K562 (cell line): ENCODE measurements at regions not wholly inside any gene's neighbourhood (a gene's known extent, or its start where the extent isn't known, plus 50 kb on each side); places are given as distances from the start of the nearest gene placed in this dataset.
A peak's percentile ranks its signal among the peaks of the same experiment; 100 is the strongest.

Experiments
- ADNP ChIP-seq: fragments of 200-800 bp; sonication (Bioruptor generic); IDR thresholded peaks from 2 replicates; pipeline ENCODE4 v1.6.1; 2016; ENCODE audit warnings: missing genetic modification characterization, missing compliant biosample characterization
- ATF6 ChIP-seq: sonication (generic); formaldehyde crosslinking; IDR thresholded peaks from 2 replicates; pipeline ENCODE4 v1.4.0; 2020; ENCODE audit warnings: mild to moderate bottlenecking, missing genetic modification reagents
- CREBBP ChIP-seq: IDR thresholded peaks from one replicate; pipeline ENCODE4 v1.6.1; 2012; ENCODE audit warnings: low read depth, mild to moderate bottlenecking, control low read depth, inconsistent platforms, low read length
- ELF4 ChIP-seq: fragments of 450-650 bp; formaldehyde crosslinking; IDR thresholded peaks from 2 replicates; pipeline ENCODE4 v1.4.0; 2022; ENCODE audit warnings: missing genetic modification characterization
- ETV1 ChIP-seq: fragments of 450-650 bp; conservative IDR thresholded peaks from 2 replicates; pipeline ENCODE4 v1.6.1; 2016; ENCODE audit warnings: missing genetic modification characterization, control low read depth, low read depth, missing compliant biosample characterization
- FOS ChIP-seq: IDR thresholded peaks from 3 replicates; pipeline ENCODE4 v1.6.1; 2011; ENCODE audit not compliant: insufficient read length; ENCODE audit errors: extremely low read depth
- MAFF ChIP-seq: IDR thresholded peaks from 2 replicates; pipeline ENCODE4 v1.6.1; 2012; ENCODE audit warnings: low read length, improper control_type of control experiment
- MCM2 ChIP-seq: fragments of 450-650 bp; IDR thresholded peaks from 2 replicates; pipeline ENCODE4 v1.6.1; 2017; ENCODE audit warnings: low read depth, mild to moderate bottlenecking
- MCM5 ChIP-seq: fragments of 450-650 bp; IDR thresholded peaks from 2 replicates; pipeline ENCODE4 v1.6.1; 2016; ENCODE audit warnings: low read depth
- POLR3G ChIP-seq: IDR thresholded peaks from 2 replicates; pipeline ENCODE4 v1.6.1; 2011; ENCODE audit not compliant: insufficient read length, insufficient replicate concordance; ENCODE audit errors: extremely low read depth
- POU5F1 ChIP-seq: fragments of 150-350 bp; IDR thresholded peaks from 2 replicates; pipeline ENCODE4 v1.6.1; 2014; ENCODE audit warnings: borderline replicate concordance, low read length, low read depth, mild to moderate bottlenecking; ENCODE audit not compliant: partially characterized antibody
- PTTG1 ChIP-seq: fragments of 450-650 bp; IDR thresholded peaks from 2 replicates; pipeline ENCODE4 v1.6.1; 2016; ENCODE audit warnings: low read depth, mild to moderate bottlenecking, missing genetic modification characterization, missing compliant biosample characterization
- RBBP5 ChIP-seq: fragments of 200-600 bp; sonication (generic); IDR thresholded peaks from 2 replicates; pipeline ENCODE4 v1.6.1; 2012; ENCODE audit warnings: borderline replicate concordance, mild to moderate bottlenecking, low read length, control low read depth, inconsistent platforms; ENCODE audit not compliant: insufficient read depth, poor library complexity, severe bottlenecking
- RCOR1 ChIP-seq, 2 experiments: IDR thresholded peaks; 2 replicates each; pipeline ENCODE4 v1.6.1; 2012; ENCODE audit warnings: low read depth in 2 of 2, low read length in 2 of 2, borderline replicate concordance in 1 of 2, improper control_type of control experiment in 1 of 2
- SNRNP70 ChIP-seq: fragments of 200-400 bp; formaldehyde crosslinking; optimal IDR thresholded peaks from 2 replicates; pipeline ENCODE3; 2017; ENCODE audit warnings: low read depth, low read length
- STAT5B ChIP-seq: fragments of 250-450 bp; sonication (Bioruptor Pico); IDR thresholded peaks from 2 replicates; pipeline ENCODE4 v1.8.0; 2021; ENCODE audit warnings: mild to moderate bottlenecking, inconsistent platforms
- ZBTB33 ChIP-seq: sonication (generic); formaldehyde crosslinking; IDR thresholded peaks from 2 replicates; pipeline ENCODE4 v1.8.1; 2023; ENCODE audit warnings: mild to moderate bottlenecking, missing genetic modification reagents
- ZC3H4 ChIP-seq: sonication (generic); formaldehyde crosslinking; IDR thresholded peaks from 2 replicates; pipeline ENCODE4 v1.9.0; 2021; ENCODE audit warnings: missing genetic modification reagents, borderline replicate concordance
- ZFP36 ChIP-seq: fragments of 150-350 bp; IDR thresholded peaks from 2 replicates; pipeline ENCODE4 v1.6.1; 2018; ENCODE audit warnings: low read length, low read depth; ENCODE audit not compliant: partially characterized antibody
- ZKSCAN3 ChIP-seq: fragments of 250-450 bp; sonication (Bioruptor Pico); IDR thresholded peaks from 2 replicates; pipeline ENCODE4 v1.4.0; 2020
- ZNF23 ChIP-seq: fragments of 250-450 bp; sonication (Bioruptor Pico); IDR thresholded peaks from 2 replicates; pipeline ENCODE4 v1.4.0; 2020; ENCODE audit warnings: mild to moderate bottlenecking
- ZNF282 ChIP-seq: sonication (generic); formaldehyde crosslinking; IDR thresholded peaks from 2 replicates; pipeline ENCODE4 v1.8.1; 2023; ENCODE audit warnings: missing genetic modification reagents
- TF ChIP-seq, protein P1 (sequence below): fragments of 450-650 bp; formaldehyde crosslinking; IDR thresholded peaks from 2 replicates; pipeline ENCODE4 v1.4.0; 2020; ENCODE audit warnings: mild to moderate bottlenecking, mixed read lengths
- TF ChIP-seq, protein P2 (sequence below): fragments of 450-650 bp; IDR thresholded peaks from 2 replicates; pipeline ENCODE4 v1.6.1; 2016; ENCODE audit warnings: antibody characterized with exemption

GRCh38 chr11:95505927-95506426, 275.0 kb upstream of the SESN3 start (continued):
- no peak for TF ChIP-seq STAT5B
- TF ChIP-seq, protein P1, sequence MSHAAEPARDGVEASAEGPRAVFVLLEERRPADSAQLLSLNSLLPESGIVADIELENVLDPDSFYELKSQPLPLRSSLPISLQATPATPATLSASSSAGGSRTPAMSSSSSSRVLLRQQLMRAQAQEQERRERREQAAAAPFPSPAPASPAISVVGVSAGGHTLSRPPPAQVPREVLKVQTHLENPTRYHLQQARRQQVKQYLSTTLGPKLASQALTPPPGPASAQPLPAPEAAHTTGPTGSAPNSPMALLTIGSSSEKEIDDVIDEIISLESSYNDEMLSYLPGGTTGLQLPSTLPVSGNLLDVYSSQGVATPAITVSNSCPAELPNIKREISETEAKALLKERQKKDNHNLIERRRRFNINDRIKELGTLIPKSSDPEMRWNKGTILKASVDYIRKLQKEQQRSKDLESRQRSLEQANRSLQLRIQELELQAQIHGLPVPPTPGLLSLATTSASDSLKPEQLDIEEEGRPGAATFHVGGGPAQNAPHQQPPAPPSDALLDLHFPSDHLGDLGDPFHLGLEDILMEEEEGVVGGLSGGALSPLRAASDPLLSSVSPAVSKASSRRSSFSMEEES = peak; percentile 16; the same call in 1 of the 2 replicates
- TF ChIP-seq ZKSCAN3 (CRISPR knock-in tag) = peak; percentile 46; the same call in 1 of the 2 replicates
- no peak for TF ChIP-seq MCM5
- TF ChIP-seq PTTG1 (tag) = peak; percentile 90
- TF ChIP-seq ZBTB33 = no peak
- TF ChIP-seq ZFP36 = peak; percentile 11
- TF ChIP-seq MCM2 = no peak
- TF ChIP-seq MAFF = no peak
- TF ChIP-seq ZNF23 = peak; percentile 37; the same call in 1 of the 2 replicates
- TF ChIP-seq FOS = no peak
- no peak for TF ChIP-seq RBBP5
- TF ChIP-seq SNRNP70 = no peak
- no peak for TF ChIP-seq ZC3H4 (CRISPR knock-in tag)
- TF ChIP-seq POU5F1 = no peak
- TF ChIP-seq ETV1 = no peak
- 0 out of 2 replicates have a peak, but pooled peaks have one; percentile 37 for TF ChIP-seq ADNP
- TF ChIP-seq ATF6 (CRISPR knock-in tag) = no peak
- no peak for TF ChIP-seq ZNF282
- TF ChIP-seq, protein P2, sequence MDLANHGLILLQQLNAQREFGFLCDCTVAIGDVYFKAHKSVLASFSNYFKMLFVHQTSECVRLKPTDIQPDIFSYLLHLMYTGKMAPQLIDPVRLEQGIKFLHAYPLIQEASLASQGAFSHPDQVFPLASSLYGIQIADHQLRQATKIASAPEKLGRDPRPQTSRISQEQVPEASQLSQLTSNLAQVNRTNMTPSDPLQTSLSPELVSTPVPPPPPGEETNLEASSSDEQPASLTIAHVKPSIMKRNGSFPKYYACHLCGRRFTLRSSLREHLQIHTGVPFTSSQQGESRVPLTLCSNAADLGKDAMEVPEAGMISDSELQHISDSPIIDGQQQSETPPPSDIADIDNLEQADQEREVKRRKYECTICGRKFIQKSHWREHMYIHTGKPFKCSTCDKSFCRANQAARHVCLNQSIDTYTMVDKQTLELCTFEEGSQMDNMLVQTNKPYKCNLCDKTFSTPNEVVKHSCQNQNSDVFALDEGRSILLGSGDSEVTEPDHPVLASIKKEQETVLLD = no peak
- no peak for TF ChIP-seq POLR3G
- no peak for TF ChIP-seq ELF4 (CRISPR knock-in tag)
- no peak for TF ChIP-seq CREBBP
- TF ChIP-seq RCOR1 (IDR thresholded peaks at IDR 0.05; ENCODE audit: borderline replicate concordance in 1 of 2, low read depth in 2 of 2, low read length in 2 of 2) = no peak
